Endodermal cell (in vitro differentiated cells): ENCODE measurements at regions not wholly inside any gene's neighbourhood (a gene's known extent, or its start where the extent isn't known, plus 50 kb on each side); places are given as distances from the start of the nearest gene placed in this dataset.
A peak's percentile ranks its signal among the peaks of the same experiment; 100 is the strongest.

Source experiments
- DNase-seq: peaks from one replicate; pipeline ENCODE4 v3.0.0-alpha.2; 2017
- H3K27ac ChIP-seq: 2 replicates; pipeline ENCODE4 v1.5.1; 2013; ENCODE audit warnings: mild to moderate bottlenecking, low read depth, low read length, moderate library complexity
- H3K27me3 ChIP-seq: 2 replicates; pipeline ENCODE4 v1.6.1; 2013; ENCODE audit warnings: mild to moderate bottlenecking, low read length, moderate library complexity; ENCODE audit not compliant: insufficient read depth, control insufficient read depth, poor library complexity, severe bottlenecking
- H3K36me3 ChIP-seq: 2 replicates; pipeline ENCODE4 v1.7.0; 2013; ENCODE audit warnings: mild to moderate bottlenecking, low read length, moderate library complexity; ENCODE audit not compliant: control insufficient read depth, insufficient read depth
- H3K4me1 ChIP-seq: one replicate; pipeline ENCODE4 v1.7.0; 2013; ENCODE audit warnings: low read length; ENCODE audit not compliant: control insufficient read depth, insufficient read depth
- H3K4me3 ChIP-seq: 2 replicates; pipeline ENCODE4 v1.5.1; 2013; ENCODE audit warnings: mild to moderate bottlenecking, low read length, moderate library complexity
- H3K9ac ChIP-seq: 2 replicates; pipeline ENCODE4 v1.6.1; 2013; ENCODE audit warnings: mild to moderate bottlenecking, low read length, moderate library complexity; ENCODE audit not compliant: poor library complexity, severe bottlenecking; ENCODE audit errors: extremely low read depth
- H3K9me3 ChIP-seq: 2 replicates; pipeline ENCODE4 v1.6.1; 2013; ENCODE audit warnings: mild to moderate bottlenecking, low read length, moderate library complexity; ENCODE audit not compliant: control insufficient read depth
- H3K27ac Mint-ChIP-seq: 2 replicates; pipeline ENCODE4 v1.8.0; 2020; ENCODE audit warnings: mixed read lengths
- H3K27me3 Mint-ChIP-seq: 2 replicates; pipeline ENCODE4 v1.8.0; 2021; ENCODE audit warnings: mild to moderate bottlenecking, mixed read lengths; ENCODE audit not compliant: insufficient read depth
- H3K36me3 Mint-ChIP-seq: 2 replicates; pipeline ENCODE4 v1.8.0; 2020; ENCODE audit warnings: low read depth, mixed read lengths
- H3K4me1 Mint-ChIP-seq: 2 replicates; pipeline ENCODE4 v1.8.0; 2020; ENCODE audit warnings: mixed read lengths
- H3K4me3 Mint-ChIP-seq: 2 replicates; pipeline ENCODE4 v1.8.0; 2020; ENCODE audit warnings: mild to moderate bottlenecking, moderate library complexity, mixed read lengths
- H3K9me3 Mint-ChIP-seq: 2 replicates; pipeline ENCODE4 v1.8.0; 2020; ENCODE audit warnings: mild to moderate bottlenecking, mixed read lengths
- CTCF ChIP-seq: fragments of 200-600 bp; sonication (generic); conservative IDR thresholded peaks from 2 replicates; pipeline ENCODE4 v1.5.0; 2021; ENCODE audit warnings: antibody characterized with exemption, mild to moderate bottlenecking
- WGBS, 2 experiments: methylation state at CpG; one replicate each; pipeline versions ENCODE4 v1.1.5 to v1.1.7; 2013; ENCODE audit warnings: missing lambda C conversion rate in 2 of 2, mixed read lengths in 1 of 2; ENCODE audit not compliant: insufficient coverage in 1 of 2, insufficient read length in 1 of 2; 5-methylcytosine and 5-hydroxymethylcytosine counted together

- peak overlapping the region; percentile 4 for H3K27ac ChIP-seq
- Mint-ChIP-seq H3K36me3 (no peaks in the 10 kb centered on the region), H3K4me3 (no peak overlapping the region), H3K9me3 (peaks cover 16% of the 10 kb centered on the region), H3K4me1 (no peaks in the 10 kb centered on the region), H3K27me3 (no peaks in the 10 kb centered on the region), H3K27ac (no peak overlapping the region)
- H3K27me3 ChIP-seq = no peaks in the 10 kb centered on the region
- 59 to 75% methylated on average over 8 of the region's 8 CpGs for WGBS, 2 experiments
- DNase-seq = no peak
- no peak for TF ChIP-seq CTCF
- no peak overlapping the region for H3K9ac ChIP-seq
- peaks cover 5% of the 10 kb centered on the region for H3K9me3 ChIP-seq
- no peaks in the 10 kb centered on the region for H3K4me1 ChIP-seq
- no peaks in the 10 kb centered on the region for H3K36me3 ChIP-seq
- H3K4me3 ChIP-seq = no peak overlapping the region
Observed at GRCh38 chr1:4341421-4341820, 313.0 kb upstream of the AJAP1 start.

- 83 to 86% methylated on average over 17 to 18 of the region's 18 CpGs for WGBS, 2 experiments
- H3K27ac ChIP-seq = no peak overlapping the region
- no peaks in the 10 kb centered on the region for H3K27me3 ChIP-seq
- peaks cover 5% of the 10 kb centered on the region for H3K9me3 ChIP-seq
- Mint-ChIP-seq H3K27ac (no peak overlapping the region), H3K4me1 (no peaks in the 10 kb centered on the region), H3K36me3 (no peaks in the 10 kb centered on the region), H3K9me3 (peaks cover 15% of the 10 kb centered on the region), H3K27me3 (no peaks in the 10 kb centered on the region), H3K4me3 (no peak overlapping the region)
- DNase-seq = no peak
- TF ChIP-seq CTCF = no peak
- H3K36me3 ChIP-seq = no peaks in the 10 kb centered on the region
- H3K9ac ChIP-seq = no peak overlapping the region
- H3K4me1 ChIP-seq = no peaks in the 10 kb centered on the region
- no peak overlapping the region for H3K4me3 ChIP-seq
Observed at GRCh38 chr1:4344065-4344732, 310.2 kb upstream of the AJAP1 start.

GRCh38 chr1:4345094-4345493 is 309.3 kb upstream of the AJAP1 start:
- H3K27me3 ChIP-seq = no peaks in the 10 kb centered on the region
- H3K36me3 ChIP-seq = no peaks in the 10 kb centered on the region
- H3K9me3 ChIP-seq = peaks cover 5% of the 10 kb centered on the region
- H3K4me3 ChIP-seq = no peak overlapping the region
- H3K36me3 Mint-ChIP-seq = no peaks in the 10 kb centered on the region
- no peak overlapping the region for H3K9ac ChIP-seq
- DNase-seq = no peak
- peaks cover 15% of the 10 kb centered on the region for H3K9me3 Mint-ChIP-seq
- H3K4me1 ChIP-seq = no peaks in the 10 kb centered on the region
- no peaks in the 10 kb centered on the region for H3K4me1 Mint-ChIP-seq
- no peak overlapping the region for H3K27ac ChIP-seq
- no peaks in the 10 kb centered on the region for H3K27me3 Mint-ChIP-seq
- no peak overlapping the region for H3K4me3 Mint-ChIP-seq
- no peak for TF ChIP-seq CTCF
- no peak overlapping the region for H3K27ac Mint-ChIP-seq
- 92 to 94% methylated on average over 13 to 14 of the region's 14 CpGs for WGBS, 2 experiments
